Kasumi-1 (cell line): ENCODE measurements at regions not wholly inside any gene's neighbourhood (a gene's known extent, or its start where the extent isn't known, plus 50 kb on each side); places are given as distances from the start of the nearest gene placed in this dataset.
"Not testable (repeated sequence)": the region's sequence is repeated elsewhere in the genome, so short reads cannot be mapped to it uniquely, and the experiment has no call there.

ENCODE experiments used
- DNase-seq, 2 experiments: peaks; one replicate each; lab custom pipeline; 2025; lab: John Stamatoyannopoulos, UW

GRCh38 chr18:35827275-35827902, 145.1 kb upstream of the RMP24 start:
- DNase-seq = no peak

GRCh38 chr18:35827903-35828275, 144.6 kb upstream of the RMP24 start:
- DNase-seq = no peak

GRCh38 chr18:35828591-35828990, 143.9 kb upstream of the RMP24 start:
- no peak for DNase-seq

GRCh38 chr18:35835366-35835765, 137.1 kb upstream of the RMP24 start:
- no peak for DNase-seq

GRCh38 chr18:35835833-35836232, 136.6 kb upstream of the RMP24 start:
- DNase-seq = no peak

- DNase-seq = no peak
Observed at GRCh38 chr18:35836932-35837331, 135.5 kb upstream of the RMP24 start.

GRCh38 chr18:35837922-35838496, 134.5 kb upstream of the RMP24 start:
- DNase-seq = no peak

GRCh38 chr18:35841283-35841682, 131.2 kb upstream of the RMP24 start:
- no peak for DNase-seq

GRCh38 chr18:35842536-35842935, 129.9 kb upstream of the RMP24 start:
- no peak for DNase-seq

GRCh38 chr18:35848321-35848720, 124.2 kb upstream of the RMP24 start:
- DNase-seq = not testable (repeated sequence)

GRCh38 chr18:35849241-35849640, 123.2 kb upstream of the RMP24 start:
- DNase-seq = not testable (repeated sequence)

GRCh38 chr18:35851286-35851970, 121.1 kb upstream of the RMP24 start:
- no peak for DNase-seq

GRCh38 chr18:35852786-35853185, 119.7 kb upstream of the RMP24 start:
- no peak for DNase-seq

GRCh38 chr18:35854095-35854494, 118.4 kb upstream of the RMP24 start:
- DNase-seq = no peak

- DNase-seq = peak in 1 of 2 experiments; percentile 1
Observed at GRCh38 chr18:35856178-35856577, 116.3 kb upstream of the RMP24 start.

GRCh38 chr18:35856721-35857120, 115.8 kb upstream of the RMP24 start:
- not testable (repeated sequence) for DNase-seq

- DNase-seq = not testable (repeated sequence)
Observed at GRCh38 chr18:35857581-35857980, 114.9 kb upstream of the RMP24 start.

- DNase-seq = no peak
Observed at GRCh38 chr18:35861367-35862118, 110.9 kb upstream of the RMP24 start.

GRCh38 chr18:35862119-35862640, 110.3 kb upstream of the RMP24 start:
- DNase-seq = no peak

- no peak for DNase-seq
Observed at GRCh38 chr18:35864916-35865315, 107.6 kb upstream of the RMP24 start.

- peak; percentile 15 to 22 for DNase-seq
Observed at GRCh38 chr18:35868915-35869314, 103.6 kb upstream of the RMP24 start.

GRCh38 chr18:35871337-35871736, 101.1 kb upstream of the RMP24 start:
- no peak for DNase-seq
